Neural progenitor cell (in vitro differentiated cells): ENCODE measurements at regions not wholly inside any gene's neighbourhood (a gene's known extent, or its start where the extent isn't known, plus 50 kb on each side); places are given as distances from the start of the nearest gene placed in this dataset.
A peak's percentile ranks its signal among the peaks of the same experiment; 100 is the strongest.

Source experiments
- DNase-seq: peaks from one replicate; pipeline ENCODE4 v3.0.0-alpha.2; 2016; ENCODE audit warnings: low spot score
- H2AFZ ChIP-seq: fragments of 200-600 bp; sonication (generic); replicated peaks from 2 replicates; pipeline ENCODE4 v1.6.1; 2016; ENCODE audit warnings: antibody characterized with exemption
- H3F3A ChIP-seq: fragments of 200-600 bp; sonication (generic); 2 replicates; pipeline ENCODE4 v1.6.1; 2016; ENCODE audit warnings: antibody characterized with exemption, low read depth
- H3K27ac ChIP-seq: fragments of 200-600 bp; sonication (generic); 2 replicates; pipeline ENCODE4 v1.5.1; 2016; ENCODE audit warnings: mild to moderate bottlenecking
- H3K27me3 ChIP-seq: fragments of 200-600 bp; sonication (generic); 2 replicates; pipeline ENCODE4 v1.6.1; 2016; ENCODE audit warnings: mild to moderate bottlenecking, moderate library complexity
- H3K36me3 ChIP-seq: fragments of 200-600 bp; sonication (generic); 2 replicates; pipeline ENCODE4 v1.5.1; 2016
- H3K4me1 ChIP-seq: fragments of 200-600 bp; sonication (generic); 2 replicates; pipeline ENCODE4 v1.6.1; 2016; ENCODE audit warnings: mixed run types
- H3K4me2 ChIP-seq: fragments of 200-600 bp; sonication (generic); 2 replicates; pipeline ENCODE4 v1.6.1; 2016
- H3K4me3 ChIP-seq: fragments of 200-600 bp; sonication (generic); 2 replicates; pipeline ENCODE4 v1.5.1; 2016
- H3K79me2 ChIP-seq: fragments of 200-600 bp; sonication (generic); 2 replicates; pipeline ENCODE4 v1.6.1; 2016; ENCODE audit warnings: low read depth
- H3K9ac ChIP-seq: fragments of 200-600 bp; sonication (generic); 2 replicates; pipeline ENCODE4 v1.6.1; 2016
- H3K9me3 ChIP-seq: fragments of 200-600 bp; sonication (generic); 2 replicates; pipeline ENCODE4 v1.5.1; 2016; ENCODE audit warnings: low read depth
- H4K20me1 ChIP-seq: fragments of 200-600 bp; sonication (generic); 2 replicates; pipeline ENCODE4 v1.6.1; 2016; ENCODE audit warnings: low read depth
- H3K27ac Mint-ChIP-seq: 3 replicates; pipeline ENCODE4 v1.8.0; 2021; ENCODE audit warnings: mixed read lengths
- H3K27me3 Mint-ChIP-seq: 2 replicates; pipeline ENCODE4 v1.8.0; 2022; ENCODE audit warnings: low read depth, mild to moderate bottlenecking, inconsistent platforms, moderate library complexity, mixed read lengths; ENCODE audit not compliant: insufficient read depth
- H3K36me3 Mint-ChIP-seq: 3 replicates; pipeline ENCODE4 v1.8.0; 2021; ENCODE audit warnings: mixed read lengths
- H3K4me1 Mint-ChIP-seq: 3 replicates; pipeline ENCODE4 v1.8.0; 2021; ENCODE audit warnings: mixed read lengths
- H3K4me3 Mint-ChIP-seq: 3 replicates; pipeline ENCODE4 v1.8.0; 2021; ENCODE audit warnings: mild to moderate bottlenecking, moderate library complexity, mixed read lengths
- H3K9me3 Mint-ChIP-seq: 3 replicates; pipeline ENCODE4 v1.8.0; 2020; ENCODE audit warnings: mixed read lengths
- EZH2 ChIP-seq: fragments of 200-600 bp; sonication (generic); IDR thresholded peaks from 2 replicates; pipeline ENCODE4 v1.6.1; 2017; ENCODE audit warnings: antibody characterized with exemption, mild to moderate bottlenecking, moderate library complexity
- EZH2phosphoT487 ChIP-seq: fragments of 200-600 bp; sonication (generic); IDR thresholded peaks from 2 replicates; pipeline ENCODE4 v1.6.1; 2017; ENCODE audit warnings: antibody characterized with exemption
- TF ChIP-seq, protein P1 (sequence below): fragments of 200-600 bp; sonication (generic); IDR thresholded peaks from 2 replicates; pipeline ENCODE4 v1.5.1; 2017; ENCODE audit warnings: antibody characterized with exemption, mild to moderate bottlenecking

DNA sequence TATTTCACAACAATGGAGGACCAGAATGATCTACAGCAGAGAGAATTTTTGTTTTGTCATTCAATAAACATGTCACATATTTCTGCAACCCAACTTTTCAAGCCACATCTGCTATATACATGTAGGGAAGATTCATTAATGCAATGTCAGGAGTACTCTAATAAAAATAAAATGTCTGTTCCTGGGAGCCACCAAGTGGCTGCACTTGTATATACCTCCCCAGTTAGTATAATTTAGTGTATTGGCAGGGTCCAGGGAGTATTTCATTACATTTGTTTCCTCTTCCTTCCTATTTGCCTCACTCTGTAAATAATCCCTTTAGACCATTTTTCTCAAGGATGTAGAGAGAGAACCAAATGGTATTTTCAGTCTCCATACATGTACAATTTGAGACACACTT lies 1169.0 kb downstream of the DIAPH3 start:
- no peak for TF ChIP-seq EZH2phosphoT487
- TF ChIP-seq, protein P1, sequence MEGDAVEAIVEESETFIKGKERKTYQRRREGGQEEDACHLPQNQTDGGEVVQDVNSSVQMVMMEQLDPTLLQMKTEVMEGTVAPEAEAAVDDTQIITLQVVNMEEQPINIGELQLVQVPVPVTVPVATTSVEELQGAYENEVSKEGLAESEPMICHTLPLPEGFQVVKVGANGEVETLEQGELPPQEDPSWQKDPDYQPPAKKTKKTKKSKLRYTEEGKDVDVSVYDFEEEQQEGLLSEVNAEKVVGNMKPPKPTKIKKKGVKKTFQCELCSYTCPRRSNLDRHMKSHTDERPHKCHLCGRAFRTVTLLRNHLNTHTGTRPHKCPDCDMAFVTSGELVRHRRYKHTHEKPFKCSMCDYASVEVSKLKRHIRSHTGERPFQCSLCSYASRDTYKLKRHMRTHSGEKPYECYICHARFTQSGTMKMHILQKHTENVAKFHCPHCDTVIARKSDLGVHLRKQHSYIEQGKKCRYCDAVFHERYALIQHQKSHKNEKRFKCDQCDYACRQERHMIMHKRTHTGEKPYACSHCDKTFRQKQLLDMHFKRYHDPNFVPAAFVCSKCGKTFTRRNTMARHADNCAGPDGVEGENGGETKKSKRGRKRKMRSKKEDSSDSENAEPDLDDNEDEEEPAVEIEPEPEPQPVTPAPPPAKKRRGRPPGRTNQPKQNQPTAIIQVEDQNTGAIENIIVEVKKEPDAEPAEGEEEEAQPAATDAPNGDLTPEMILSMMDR, result peak; percentile 32
- Histone ChIP-seq H4K20me1 (no peaks in the 10 kb centered on the region), H3K9me3 (no peaks in the 10 kb centered on the region), H3F3A (no peaks in the 10 kb centered on the region), H3K4me1 (no peaks in the 10 kb centered on the region), H3K4me2 (no peak overlapping the region), H3K36me3 (no peaks in the 10 kb centered on the region), H3K27ac (no peak overlapping the region), H3K9ac (no peak overlapping the region), H2AFZ (no peak overlapping the region), H3K27me3 (no peaks in the 10 kb centered on the region), H3K4me3 (no peak overlapping the region), H3K79me2 (no peaks in the 10 kb centered on the region)
- Mint-ChIP-seq H3K36me3 (no peaks in the 10 kb centered on the region), H3K27me3 (no peaks in the 10 kb centered on the region), H3K4me3 (no peak overlapping the region), H3K9me3 (no peaks in the 10 kb centered on the region), H3K27ac (no peak overlapping the region), H3K4me1 (peaks cover 5% of the 10 kb centered on the region)
- DNase-seq, result no peak

DNA sequence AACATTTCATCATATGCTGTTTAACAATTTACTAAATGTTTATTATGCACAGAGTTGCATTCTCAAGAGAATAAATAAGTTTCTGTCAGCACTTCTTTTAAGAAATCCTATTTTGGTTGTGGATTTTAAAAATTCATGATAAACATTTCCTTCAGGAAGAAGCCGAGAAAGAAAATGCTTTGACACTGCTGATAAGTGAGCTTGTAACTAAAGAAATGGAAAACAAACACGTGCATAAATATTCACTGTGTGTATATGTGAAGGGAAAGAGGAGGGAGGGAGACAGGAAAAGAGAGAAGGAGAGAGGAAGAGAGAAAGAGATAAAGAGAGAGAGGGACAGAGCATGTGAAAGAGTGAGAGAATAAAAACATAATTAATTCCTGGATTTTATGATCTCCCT lies 1165.0 kb downstream of the DIAPH3 start:
- Histone ChIP-seq H3K79me2 (no peaks in the 10 kb centered on the region), H3K4me3 (no peak overlapping the region), H3K9me3 (no peaks in the 10 kb centered on the region), H3K4me2 (no peak overlapping the region), H3K4me1 (no peaks in the 10 kb centered on the region), H2AFZ (no peak overlapping the region), H3F3A (no peaks in the 10 kb centered on the region), H4K20me1 (no peaks in the 10 kb centered on the region), H3K36me3 (no peaks in the 10 kb centered on the region), H3K27ac (no peak overlapping the region), H3K9ac (no peak overlapping the region), H3K27me3 (no peaks in the 10 kb centered on the region)
- TF ChIP-seq EZH2phosphoT487, result no peak
- TF ChIP-seq, protein P1, result no peak
- no peak for TF ChIP-seq EZH2
- Mint-ChIP-seq H3K36me3 (no peaks in the 10 kb centered on the region), H3K9me3 (peaks cover 4% of the 10 kb centered on the region), H3K27me3 (no peaks in the 10 kb centered on the region), H3K4me1 (peaks cover 6% of the 10 kb centered on the region), H3K4me3 (no peak overlapping the region), H3K27ac (no peak overlapping the region)
- DNase-seq, result no peak

DNA sequence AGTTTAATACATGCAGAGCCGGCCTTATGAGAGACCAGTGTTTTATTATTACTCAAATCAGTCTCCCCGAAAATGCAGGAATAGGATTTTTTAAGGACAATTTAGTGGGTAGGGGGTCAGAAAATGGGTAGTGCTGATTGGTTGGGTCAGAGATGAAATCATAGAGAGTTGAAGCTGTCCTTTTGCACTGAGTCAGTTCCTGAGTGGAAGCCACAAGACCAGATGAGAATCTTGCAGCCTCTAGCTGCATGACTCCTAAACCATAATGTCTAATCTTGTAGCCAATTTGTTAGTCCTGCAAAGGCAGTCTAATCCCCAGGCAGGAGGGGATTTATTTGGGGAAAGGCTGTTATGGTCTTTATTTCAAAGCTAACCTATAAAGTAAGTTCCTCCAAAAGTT lies 1163.9 kb downstream of the DIAPH3 start:
- no peak overlapping the region for H3K9ac ChIP-seq
- peaks cover 4% of the 10 kb centered on the region for H3K9me3 Mint-ChIP-seq
- H3K4me3 Mint-ChIP-seq, result no peak overlapping the region
- no peaks in the 10 kb centered on the region for H3K9me3 ChIP-seq
- no peaks in the 10 kb centered on the region for H3K4me1 ChIP-seq
- no peak overlapping the region for H3K4me3 ChIP-seq
- H3K36me3 Mint-ChIP-seq, result no peaks in the 10 kb centered on the region
- H3K79me2 ChIP-seq, result no peaks in the 10 kb centered on the region
- H3K4me2 ChIP-seq, result no peak overlapping the region
- no peak for DNase-seq
- H3K27ac ChIP-seq, result no peak overlapping the region
- H4K20me1 ChIP-seq, result no peaks in the 10 kb centered on the region
- no peaks in the 10 kb centered on the region for H3K27me3 ChIP-seq
- H3F3A ChIP-seq, result no peaks in the 10 kb centered on the region
- peaks cover 4% of the 10 kb centered on the region for H3K4me1 Mint-ChIP-seq
- no peaks in the 10 kb centered on the region for H3K36me3 ChIP-seq
- TF ChIP-seq, protein P1, result no peak
- TF ChIP-seq EZH2, result no peak
- no peak for TF ChIP-seq EZH2phosphoT487
- H3K27ac Mint-ChIP-seq, result no peak overlapping the region
- H3K27me3 Mint-ChIP-seq, result no peaks in the 10 kb centered on the region
- H2AFZ ChIP-seq, result no peak overlapping the region

DNA sequence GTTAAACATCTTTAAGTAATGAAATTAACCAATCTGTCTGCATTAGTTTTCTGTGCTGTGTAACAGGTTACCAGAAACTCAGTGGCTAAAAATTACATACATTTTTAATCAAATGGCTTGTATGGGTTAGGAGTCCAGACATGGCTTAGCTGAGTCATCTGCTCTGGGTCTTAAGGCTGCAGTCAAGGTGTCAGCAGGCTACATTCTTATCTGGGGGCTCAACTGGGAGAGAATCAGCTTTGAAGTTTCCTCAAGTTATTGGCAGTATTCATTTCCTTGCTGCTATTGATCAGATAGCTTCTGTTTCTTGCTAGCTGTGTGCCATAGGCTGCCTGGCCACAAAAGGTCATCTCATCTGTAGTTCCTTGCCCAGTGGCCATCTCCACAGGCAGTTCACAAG lies 1163.0 kb downstream of the DIAPH3 start:
- H3K27ac ChIP-seq, result no peak overlapping the region
- no peak for DNase-seq
- H3K36me3 Mint-ChIP-seq, result no peaks in the 10 kb centered on the region
- H3K4me3 Mint-ChIP-seq, result no peak overlapping the region
- H3K36me3 ChIP-seq, result no peaks in the 10 kb centered on the region
- no peaks in the 10 kb centered on the region for H3F3A ChIP-seq
- TF ChIP-seq EZH2phosphoT487 (no peak), EZH2 (no peak)
- TF ChIP-seq, protein P1, result no peak
- no peaks in the 10 kb centered on the region for H4K20me1 ChIP-seq
- H2AFZ ChIP-seq, result no peak overlapping the region
- H3K4me1 ChIP-seq, result no peaks in the 10 kb centered on the region
- H3K9me3 Mint-ChIP-seq, result peaks cover 4% of the 10 kb centered on the region
- no peaks in the 10 kb centered on the region for H3K9me3 ChIP-seq
- peaks cover 4% of the 10 kb centered on the region for H3K4me1 Mint-ChIP-seq
- no peaks in the 10 kb centered on the region for H3K27me3 ChIP-seq
- H3K4me2 ChIP-seq, result no peak overlapping the region
- H3K27ac Mint-ChIP-seq, result no peak overlapping the region
- no peak overlapping the region for H3K9ac ChIP-seq
- H3K4me3 ChIP-seq, result no peak overlapping the region
- no peaks in the 10 kb centered on the region for H3K27me3 Mint-ChIP-seq
- H3K79me2 ChIP-seq, result no peaks in the 10 kb centered on the region
